Amniotic stem cell (primary cell): ENCODE measurements at regions not wholly inside any gene's neighbourhood (a gene's known extent, or its start where the extent isn't known, plus 50 kb on each side); places are given as distances from the start of the nearest gene placed in this dataset.
"Not testable (repeated sequence)": the region's sequence is repeated elsewhere in the genome, so short reads cannot be mapped to it uniquely, and the experiment has no call there.

ENCODE experiments used
- DNase-seq: peaks from one replicate; lab custom pipeline; 2025; lab: John Stamatoyannopoulos, UW

GRCh38 chr9:73095425-73095824 lies 56.2 kb upstream of the ANXA1 start:
- DNase-seq: no peak

GRCh38 chr9:73093740-73094379 lies 57.8 kb upstream of the ANXA1 start:
- no peak for DNase-seq

GRCh38 chr9:73093016-73093739 lies 58.5 kb upstream of the ANXA1 start:
- DNase-seq: no peak

- DNase-seq: no peak
Observed at GRCh38 chr9:73091909-73092308, 59.8 kb upstream of the ANXA1 start.

GRCh38 chr9:73090214-73090613 lies 61.5 kb upstream of the ANXA1 start:
- no peak for DNase-seq

GRCh38 chr9:73089304-73089985 lies 62.2 kb upstream of the ANXA1 start:
- DNase-seq: no peak

GRCh38 chr9:73087876-73088275 lies 63.8 kb upstream of the ANXA1 start:
- not testable (repeated sequence) for DNase-seq

- DNase-seq: no peak
Observed at GRCh38 chr9:73083519-73083918, 68.1 kb upstream of the ANXA1 start.

GRCh38 chr9:73081979-73082657 lies 69.5 kb upstream of the ANXA1 start:
- DNase-seq: peak; percentile 53

- no peak for DNase-seq
Observed at GRCh38 chr9:73080110-73080694, 71.5 kb upstream of the ANXA1 start.

GRCh38 chr9:73079326-73079725 lies 72.3 kb upstream of the ANXA1 start:
- DNase-seq: no peak

- no peak for DNase-seq
Observed at GRCh38 chr9:73077625-73078030, 74.0 kb upstream of the ANXA1 start.

- DNase-seq: no peak
Observed at GRCh38 chr9:73076970-73077369, 74.7 kb upstream of the ANXA1 start.

GRCh38 chr9:73074176-73074708 lies 77.4 kb upstream of the ANXA1 start:
- DNase-seq: no peak

GRCh38 chr9:73073337-73074175 lies 78.1 kb upstream of the ANXA1 start:
- no peak for DNase-seq

GRCh38 chr9:73067074-73067473 lies 84.6 kb upstream of the ANXA1 start:
- no peak for DNase-seq

GRCh38 chr9:73065439-73065838 lies 86.2 kb upstream of the ANXA1 start:
- DNase-seq: no peak

GRCh38 chr9:73064315-73064714 lies 87.3 kb upstream of the ANXA1 start:
- DNase-seq: no peak

GRCh38 chr9:73061146-73061545 lies 90.5 kb upstream of the ANXA1 start:
- no peak for DNase-seq

- DNase-seq: no peak
Observed at GRCh38 chr9:73059247-73059646, 92.4 kb upstream of the ANXA1 start.

GRCh38 chr9:73056245-73056644 lies 95.4 kb upstream of the ANXA1 start:
- DNase-seq: no peak
